ENCODE measurements at regions not wholly inside any gene's neighbourhood (a gene's known extent, or its start where the extent isn't known, plus 50 kb on each side); places are given as distances from the start of the nearest gene placed in this dataset.

GRCh38 chr6:101120747-101121146, 239.6 kb upstream of the ASCC3 start:
- Mint-ChIP-seq H3K27ac (ENCODE audit: unreplicated experiment) (no peak overlapping the region), H3K9me3 (ENCODE audit: unreplicated experiment) (no peaks in the 10 kb centered on the region), H3K4me1 (ENCODE audit: unreplicated experiment) (peaks cover 12% of the 10 kb centered on the region), H3K36me3 (ENCODE audit: unreplicated experiment) (no peaks in the 10 kb centered on the region), H3K27me3 (ENCODE audit: unreplicated experiment) (no peaks in the 10 kb centered on the region), H3K4me3 (ENCODE audit: unreplicated experiment) (no peak overlapping the region)
- TF ChIP-seq, protein P1, sequence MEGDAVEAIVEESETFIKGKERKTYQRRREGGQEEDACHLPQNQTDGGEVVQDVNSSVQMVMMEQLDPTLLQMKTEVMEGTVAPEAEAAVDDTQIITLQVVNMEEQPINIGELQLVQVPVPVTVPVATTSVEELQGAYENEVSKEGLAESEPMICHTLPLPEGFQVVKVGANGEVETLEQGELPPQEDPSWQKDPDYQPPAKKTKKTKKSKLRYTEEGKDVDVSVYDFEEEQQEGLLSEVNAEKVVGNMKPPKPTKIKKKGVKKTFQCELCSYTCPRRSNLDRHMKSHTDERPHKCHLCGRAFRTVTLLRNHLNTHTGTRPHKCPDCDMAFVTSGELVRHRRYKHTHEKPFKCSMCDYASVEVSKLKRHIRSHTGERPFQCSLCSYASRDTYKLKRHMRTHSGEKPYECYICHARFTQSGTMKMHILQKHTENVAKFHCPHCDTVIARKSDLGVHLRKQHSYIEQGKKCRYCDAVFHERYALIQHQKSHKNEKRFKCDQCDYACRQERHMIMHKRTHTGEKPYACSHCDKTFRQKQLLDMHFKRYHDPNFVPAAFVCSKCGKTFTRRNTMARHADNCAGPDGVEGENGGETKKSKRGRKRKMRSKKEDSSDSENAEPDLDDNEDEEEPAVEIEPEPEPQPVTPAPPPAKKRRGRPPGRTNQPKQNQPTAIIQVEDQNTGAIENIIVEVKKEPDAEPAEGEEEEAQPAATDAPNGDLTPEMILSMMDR (IDR thresholded peaks at IDR 0.05), result no peak
- no peak for DNase-seq (ENCODE audit: extremely low spot score, unreplicated experiment)

DNA sequence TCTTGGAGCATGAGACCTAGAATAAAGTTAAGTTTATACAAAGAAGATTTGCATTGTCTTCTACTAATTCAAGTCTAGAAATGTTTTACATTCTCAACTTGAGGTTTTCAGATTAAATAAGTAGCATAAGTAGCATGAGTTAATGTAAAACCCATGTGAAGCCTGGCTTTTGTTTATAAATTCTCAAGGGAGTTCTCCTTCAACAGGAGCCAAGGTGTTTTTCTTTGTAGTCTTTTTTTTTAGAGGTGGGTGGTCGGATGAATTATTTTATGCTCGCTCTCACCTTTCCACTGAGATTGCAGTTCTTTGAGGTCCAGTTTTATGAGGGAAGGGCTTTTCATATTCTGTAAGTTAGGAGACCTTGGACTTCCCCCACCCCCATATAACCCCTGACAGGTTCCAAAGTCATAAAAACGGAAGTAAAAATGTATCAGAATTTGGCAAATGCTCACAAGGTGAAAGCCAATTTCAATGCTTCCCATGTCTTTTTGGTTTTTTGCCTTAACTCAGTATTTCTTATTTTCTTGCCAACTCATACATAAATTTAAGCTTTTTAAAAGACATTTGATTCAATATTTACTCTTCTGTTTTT, 244.3 kb upstream of the ASCC3 start:
- Mint-ChIP-seq H3K36me3 (ENCODE audit: unreplicated experiment) (no peaks in the 10 kb centered on the region), H3K27me3 (ENCODE audit: unreplicated experiment) (no peaks in the 10 kb centered on the region), H3K27ac (ENCODE audit: unreplicated experiment) (no peak overlapping the region), H3K9me3 (ENCODE audit: unreplicated experiment) (no peaks in the 10 kb centered on the region), H3K4me3 (ENCODE audit: unreplicated experiment) (no peak overlapping the region), H3K4me1 (ENCODE audit: unreplicated experiment) (no peaks in the 10 kb centered on the region)
- TF ChIP-seq, protein P1 (IDR thresholded peaks at IDR 0.05), result no peak
- no peak for DNase-seq (ENCODE audit: extremely low spot score, unreplicated experiment)

DNA sequence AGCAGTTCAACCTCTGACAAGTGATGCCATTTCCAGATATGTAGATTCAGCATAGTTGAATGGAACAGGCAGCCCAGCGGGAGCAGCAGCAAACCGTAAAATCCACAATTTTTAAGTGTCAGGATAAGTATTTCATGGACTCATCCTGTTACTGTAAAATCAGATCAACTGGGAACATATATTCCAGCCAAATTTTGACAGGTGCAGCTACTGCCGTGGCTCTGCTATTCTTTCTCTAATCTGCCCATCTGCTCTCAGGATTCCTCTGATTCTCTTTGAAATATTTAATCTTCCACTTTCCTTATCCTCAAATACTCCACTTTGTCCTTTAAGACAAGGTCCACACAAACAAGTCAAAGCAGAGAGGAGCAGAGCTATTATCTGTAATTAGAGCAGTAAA, 245.4 kb upstream of the ASCC3 start:
- H3K4me3 Mint-ChIP-seq (ENCODE audit: unreplicated experiment), result no peak overlapping the region
- no peaks in the 10 kb centered on the region for H3K4me1 Mint-ChIP-seq (ENCODE audit: unreplicated experiment)
- H3K27ac Mint-ChIP-seq (ENCODE audit: unreplicated experiment), result no peak overlapping the region
- no peaks in the 10 kb centered on the region for H3K27me3 Mint-ChIP-seq (ENCODE audit: unreplicated experiment)
- no peaks in the 10 kb centered on the region for H3K9me3 Mint-ChIP-seq (ENCODE audit: unreplicated experiment)
- TF ChIP-seq, protein P1 (IDR thresholded peaks at IDR 0.05), result no peak
- H3K36me3 Mint-ChIP-seq (ENCODE audit: unreplicated experiment), result no peaks in the 10 kb centered on the region
- DNase-seq (ENCODE audit: extremely low spot score, unreplicated experiment), result no peak

GRCh38 chr6:101129851-101130250, 248.7 kb upstream of the ASCC3 start:
- Mint-ChIP-seq H3K27me3 (ENCODE audit: unreplicated experiment) (no peaks in the 10 kb centered on the region), H3K4me3 (ENCODE audit: unreplicated experiment) (no peak overlapping the region), H3K4me1 (ENCODE audit: unreplicated experiment) (no peaks in the 10 kb centered on the region), H3K36me3 (ENCODE audit: unreplicated experiment) (no peaks in the 10 kb centered on the region), H3K27ac (ENCODE audit: unreplicated experiment) (no peak overlapping the region), H3K9me3 (ENCODE audit: unreplicated experiment) (no peaks in the 10 kb centered on the region)
- TF ChIP-seq, protein P1 (IDR thresholded peaks at IDR 0.05), result no peak
- no peak for DNase-seq (ENCODE audit: extremely low spot score, unreplicated experiment)

DNA sequence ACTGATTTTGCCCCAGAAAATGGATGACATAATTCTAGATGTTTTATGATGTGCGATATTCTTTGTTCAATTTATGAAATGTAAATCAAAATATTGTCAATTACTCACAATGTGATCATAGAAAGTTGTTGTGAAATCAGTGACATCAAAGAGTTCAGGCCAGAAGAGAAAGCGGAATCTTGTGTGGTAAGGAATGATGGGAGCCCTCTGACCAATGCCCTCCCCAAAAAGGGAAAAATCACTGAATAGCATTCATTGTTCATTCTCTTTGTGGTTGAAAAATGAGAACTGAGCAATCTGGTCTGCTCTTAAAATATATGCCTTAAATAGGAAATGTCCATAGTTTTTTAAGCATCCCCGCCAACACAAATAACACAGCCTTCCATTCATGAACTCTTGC, 247.1 kb upstream of the GRIK2 start:
- no peak for DNase-seq (ENCODE audit: extremely low spot score, unreplicated experiment)
- no peak overlapping the region for H3K4me3 Mint-ChIP-seq (ENCODE audit: unreplicated experiment)
- TF ChIP-seq, protein P1 (IDR thresholded peaks at IDR 0.05), result no peak
- no peaks in the 10 kb centered on the region for H3K9me3 Mint-ChIP-seq (ENCODE audit: unreplicated experiment)
- no peak overlapping the region for H3K27ac Mint-ChIP-seq (ENCODE audit: unreplicated experiment)
- H3K36me3 Mint-ChIP-seq (ENCODE audit: unreplicated experiment), result no peaks in the 10 kb centered on the region
- H3K27me3 Mint-ChIP-seq (ENCODE audit: unreplicated experiment), result no peaks in the 10 kb centered on the region
- H3K4me1 Mint-ChIP-seq (ENCODE audit: unreplicated experiment), result peaks cover 4% of the 10 kb centered on the region
